Kidney epithelial cell (primary cell): ENCODE measurements at regions not wholly inside any gene's neighbourhood (a gene's known extent, or its start where the extent isn't known, plus 50 kb on each side); places are given as distances from the start of the nearest gene placed in this dataset.

Experiments
- DNase-seq: peaks from one replicate; pipeline ENCODE4 v3.0.0-alpha.2; 2010; ENCODE audit warnings: low read depth
- H3K27me3 ChIP-seq: 2 replicates; pipeline ENCODE4 v1.6.0; 2011; ENCODE audit warnings: low read length; ENCODE audit not compliant: control insufficient read depth, insufficient read depth
- H3K36me3 ChIP-seq: 2 replicates; pipeline ENCODE4 v1.5.1; 2011; ENCODE audit warnings: low read length; ENCODE audit not compliant: control insufficient read depth, insufficient read depth
- H3K4me3 ChIP-seq: 2 replicates; pipeline ENCODE4 v1.5.1; 2011; ENCODE audit warnings: low read depth, mild to moderate bottlenecking, control low read depth, low read length
- TF ChIP-seq, protein P1 (sequence below): IDR thresholded peaks from 2 replicates; pipeline ENCODE4 v1.5.1; 2011; ENCODE audit warnings: mild to moderate bottlenecking, moderate library complexity, low read length, control low read depth, inconsistent platforms; ENCODE audit not compliant: insufficient read depth, poor library complexity, severe bottlenecking

- no peak for DNase-seq
- Histone ChIP-seq H3K36me3 (no peaks in the 10 kb centered on the region), H3K4me3 (no peak overlapping the region), H3K27me3 (no peaks in the 10 kb centered on the region)
- TF ChIP-seq, protein P1, sequence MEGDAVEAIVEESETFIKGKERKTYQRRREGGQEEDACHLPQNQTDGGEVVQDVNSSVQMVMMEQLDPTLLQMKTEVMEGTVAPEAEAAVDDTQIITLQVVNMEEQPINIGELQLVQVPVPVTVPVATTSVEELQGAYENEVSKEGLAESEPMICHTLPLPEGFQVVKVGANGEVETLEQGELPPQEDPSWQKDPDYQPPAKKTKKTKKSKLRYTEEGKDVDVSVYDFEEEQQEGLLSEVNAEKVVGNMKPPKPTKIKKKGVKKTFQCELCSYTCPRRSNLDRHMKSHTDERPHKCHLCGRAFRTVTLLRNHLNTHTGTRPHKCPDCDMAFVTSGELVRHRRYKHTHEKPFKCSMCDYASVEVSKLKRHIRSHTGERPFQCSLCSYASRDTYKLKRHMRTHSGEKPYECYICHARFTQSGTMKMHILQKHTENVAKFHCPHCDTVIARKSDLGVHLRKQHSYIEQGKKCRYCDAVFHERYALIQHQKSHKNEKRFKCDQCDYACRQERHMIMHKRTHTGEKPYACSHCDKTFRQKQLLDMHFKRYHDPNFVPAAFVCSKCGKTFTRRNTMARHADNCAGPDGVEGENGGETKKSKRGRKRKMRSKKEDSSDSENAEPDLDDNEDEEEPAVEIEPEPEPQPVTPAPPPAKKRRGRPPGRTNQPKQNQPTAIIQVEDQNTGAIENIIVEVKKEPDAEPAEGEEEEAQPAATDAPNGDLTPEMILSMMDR = no peak
These were observed 88.5 kb upstream of the AJAP1 start for GRCh38 chr1:4565801-4566449.

GRCh38 chr1:4571263-4571662 lies 83.1 kb upstream of the AJAP1 start:
- Histone ChIP-seq H3K4me3 (no peak overlapping the region), H3K27me3 (no peaks in the 10 kb centered on the region), H3K36me3 (no peaks in the 10 kb centered on the region)
- no peak for DNase-seq
- TF ChIP-seq, protein P1 = no peak

- Histone ChIP-seq H3K27me3 (no peaks in the 10 kb centered on the region), H3K4me3 (no peak overlapping the region), H3K36me3 (no peaks in the 10 kb centered on the region)
- DNase-seq = no peak
- TF ChIP-seq, protein P1 = no peak
These were observed 80.9 kb upstream of the AJAP1 start for GRCh38 chr1:4573526-4573925.

DNA sequence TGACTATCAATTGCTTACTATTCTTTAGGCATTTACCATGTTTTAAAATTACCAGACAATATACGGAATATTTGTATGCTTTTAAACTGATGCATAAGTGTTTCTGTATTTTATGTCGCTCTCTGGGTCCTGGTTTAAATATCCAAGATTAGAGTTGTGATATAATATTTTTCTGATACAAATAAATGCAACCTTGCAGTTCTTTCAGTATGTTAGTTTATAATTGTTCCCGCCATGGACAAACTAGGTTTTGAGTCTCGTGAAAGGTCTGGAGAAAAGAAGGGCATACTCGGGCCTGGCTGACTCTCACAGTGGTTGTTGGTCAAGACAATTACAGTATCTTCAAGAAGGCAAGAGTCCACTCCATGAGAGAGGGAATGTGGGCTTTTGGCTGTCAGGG lies 72.6 kb upstream of the AJAP1 start:
- TF ChIP-seq, protein P1 = no peak
- no peaks in the 10 kb centered on the region for H3K27me3 ChIP-seq
- H3K36me3 ChIP-seq = no peaks in the 10 kb centered on the region

DNA sequence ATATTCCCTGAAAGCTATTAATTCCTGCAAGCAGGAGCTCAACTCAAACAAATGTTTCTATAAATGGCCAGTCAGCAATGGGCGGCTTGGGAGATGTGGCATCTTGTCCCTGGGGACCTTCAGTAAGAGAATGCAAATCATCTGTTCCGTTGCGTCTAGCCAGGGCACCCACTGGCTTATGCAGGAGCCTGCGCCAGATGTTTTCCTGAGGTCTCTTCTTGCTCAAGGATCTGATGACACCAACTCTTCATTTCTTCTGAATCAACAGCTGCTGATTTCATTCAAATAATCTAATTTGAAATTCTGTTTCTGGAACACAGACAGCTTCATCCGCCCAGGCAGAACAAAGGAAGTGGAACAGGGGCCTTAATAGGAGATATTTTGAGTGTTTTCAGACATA lies 70.0 kb upstream of the AJAP1 start:
- DNase-seq = no peak
- H3K27me3 ChIP-seq = no peaks in the 10 kb centered on the region
- H3K4me3 ChIP-seq = no peak overlapping the region
- no peaks in the 10 kb centered on the region for H3K36me3 ChIP-seq
- TF ChIP-seq, protein P1 = no peak

More for the DNA sequence above, 72.6 kb upstream of the AJAP1 start:
- DNase-seq = no peak
- H3K4me3 ChIP-seq = no peak overlapping the region

- H3K27me3 ChIP-seq = no peaks in the 10 kb centered on the region
These were observed 69.2 kb upstream of the AJAP1 start for GRCh38 chr1:4585216-4585615.

More at GRCh38 chr1:4585216-4585615, 69.2 kb upstream of the AJAP1 start:
- DNase-seq = no peak
- TF ChIP-seq, protein P1 = peak; percentile 57
- Histone ChIP-seq H3K36me3 (no peaks in the 10 kb centered on the region), H3K4me3 (no peak overlapping the region)
